RCC 7860 (cell line): ENCODE measurements at regions not wholly inside any gene's neighbourhood (a gene's known extent, or its start where the extent isn't known, plus 50 kb on each side); places are given as distances from the start of the nearest gene placed in this dataset.

Experiments
- DNase-seq: peaks from one replicate; pipeline ENCODE4 v3.0.0-alpha.2; 2015; ENCODE audit warnings: low spot score
- FAIRE-seq: peaks from 2 replicates; lab custom pipeline; 2012; peaks lifted over from hg19 to GRCh38; lab: Jason Lieb, UNC

DNA sequence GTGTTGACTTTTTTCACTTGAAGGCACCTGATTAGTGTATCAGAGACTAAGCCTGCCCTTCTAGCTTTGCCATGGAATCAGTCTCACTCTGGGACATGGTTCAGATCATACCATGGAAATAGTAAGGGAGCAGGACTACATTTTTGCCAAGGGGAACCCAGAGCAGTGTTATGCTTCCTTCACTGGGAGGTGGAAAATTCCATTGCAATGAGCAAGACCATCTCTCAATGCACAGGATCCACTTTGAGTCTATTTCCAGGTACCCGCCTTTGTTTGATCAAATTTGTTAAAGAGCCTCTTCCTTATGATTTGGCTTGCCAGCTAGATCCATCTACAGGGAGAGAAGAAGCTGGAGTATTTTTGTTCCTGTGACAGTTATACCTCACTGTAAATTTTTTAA is 395.8 kb downstream of the MTX2 start:
- DNase-seq = no peak
- no peak for FAIRE-seq

DNA sequence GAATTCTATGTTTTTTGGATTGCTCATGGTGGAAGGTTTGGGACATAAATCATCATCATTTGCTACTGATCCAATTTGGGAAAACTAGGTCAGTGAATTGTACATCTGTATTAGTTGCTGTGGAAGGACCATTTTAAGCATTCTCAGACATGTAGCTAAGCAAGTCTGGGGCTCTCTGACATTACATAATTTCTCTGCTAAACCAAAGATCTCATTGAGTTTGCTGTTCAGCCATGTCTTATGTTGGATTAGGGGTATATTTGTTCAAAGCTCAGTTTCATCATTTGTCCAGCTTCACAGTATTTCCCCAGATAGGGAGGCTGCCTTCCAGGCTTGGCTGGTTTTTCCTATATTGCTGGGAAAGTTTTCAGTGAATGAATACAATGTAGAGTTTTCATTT is 399.7 kb downstream of the MTX2 start:
- no peak for FAIRE-seq
- no peak for DNase-seq

DNA sequence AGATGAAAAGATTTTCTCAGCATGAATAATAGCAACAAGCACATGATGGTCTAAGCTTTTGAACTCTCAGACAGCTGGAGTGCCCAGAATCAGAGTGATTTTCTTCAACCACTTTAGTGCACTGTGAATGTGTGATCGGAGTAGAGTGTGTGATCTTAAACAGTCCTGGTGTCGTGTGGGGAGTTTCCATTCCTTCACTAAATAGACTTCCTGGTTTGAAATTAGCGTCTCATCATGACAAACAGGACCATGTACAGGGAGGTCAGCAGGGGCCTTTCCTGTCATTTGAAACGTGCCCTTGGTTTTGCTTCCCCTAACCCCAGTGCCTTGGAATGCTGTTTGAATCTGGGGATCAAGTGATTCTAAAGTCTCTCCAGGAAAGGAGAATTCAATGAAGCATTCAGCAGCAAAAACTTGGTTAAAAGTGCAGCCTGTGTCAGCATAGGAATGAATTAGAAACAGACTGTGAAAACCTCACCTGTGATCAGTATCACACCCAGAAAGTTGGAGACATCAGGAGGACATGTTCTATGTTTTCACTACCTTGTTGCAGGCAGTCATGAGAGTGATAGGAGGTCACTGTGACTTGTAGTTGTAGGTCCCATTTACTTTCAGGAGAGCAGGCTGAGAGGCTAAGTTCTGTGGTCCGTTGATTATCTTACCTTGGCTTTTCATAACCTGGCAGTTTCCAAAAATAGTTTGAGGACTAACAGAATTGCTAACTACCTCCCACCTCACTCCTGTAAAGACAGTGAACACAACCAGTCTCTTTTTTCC is 400.3 kb downstream of the MTX2 start:
- FAIRE-seq (no peak), DNase-seq (no peak)

DNA sequence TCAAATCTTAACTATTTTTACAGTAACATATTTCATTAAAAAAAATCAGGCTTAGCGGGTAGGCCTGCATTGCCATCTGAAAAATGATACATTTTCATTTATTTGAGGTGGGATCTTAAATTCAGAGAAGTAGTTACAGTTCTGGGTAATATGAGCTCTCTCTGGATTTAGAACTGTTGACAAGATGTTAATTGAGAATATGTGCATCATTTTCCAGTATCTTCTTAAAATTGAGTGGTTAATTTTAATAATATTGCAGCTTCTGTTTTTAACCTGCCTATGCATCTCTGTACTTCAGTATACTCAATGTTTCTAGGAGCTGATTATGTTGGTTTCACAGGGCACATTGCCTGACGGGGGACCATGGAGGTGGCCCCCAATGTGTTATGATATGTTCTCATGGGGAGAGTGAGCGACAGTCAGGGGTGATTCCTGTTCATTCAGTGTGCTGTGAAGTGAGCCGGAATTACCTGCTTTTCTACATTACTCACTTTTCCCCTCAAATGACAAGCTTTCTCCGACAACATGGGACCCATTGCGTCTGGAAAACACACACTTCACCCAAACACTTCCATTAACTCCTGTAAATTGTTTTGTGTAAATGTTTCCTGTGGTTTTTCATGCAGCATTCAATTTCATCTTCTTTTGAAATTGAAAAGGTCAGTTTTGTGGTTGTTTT is 406.2 kb downstream of the MTX2 start:
- DNase-seq = no peak
- FAIRE-seq = no peak

DNA sequence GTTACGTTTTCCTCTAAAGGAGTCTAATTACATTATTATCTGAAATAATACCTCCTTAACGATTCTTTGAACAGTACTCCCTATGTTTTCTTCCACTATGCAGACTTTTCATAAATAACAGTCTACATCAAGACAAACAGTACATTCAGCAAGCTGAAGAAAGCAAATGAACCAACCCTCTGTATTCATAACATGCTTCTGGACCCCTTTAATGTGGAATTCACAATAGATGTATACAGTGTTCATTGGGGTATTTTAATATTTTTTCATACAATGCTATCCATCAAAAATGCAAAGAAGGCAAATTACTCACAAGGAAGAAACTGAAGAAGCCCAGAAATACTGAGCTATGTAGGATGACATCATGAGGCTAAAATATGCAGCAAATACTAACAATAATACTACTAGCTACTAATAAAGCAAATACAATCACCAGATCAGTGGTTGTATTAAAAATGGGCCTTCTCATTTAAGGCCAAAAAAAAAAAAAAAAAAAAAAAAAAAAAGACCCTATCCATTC is 408.6 kb downstream of the MTX2 start:
- DNase-seq = no peak
- no peak for FAIRE-seq

DNA sequence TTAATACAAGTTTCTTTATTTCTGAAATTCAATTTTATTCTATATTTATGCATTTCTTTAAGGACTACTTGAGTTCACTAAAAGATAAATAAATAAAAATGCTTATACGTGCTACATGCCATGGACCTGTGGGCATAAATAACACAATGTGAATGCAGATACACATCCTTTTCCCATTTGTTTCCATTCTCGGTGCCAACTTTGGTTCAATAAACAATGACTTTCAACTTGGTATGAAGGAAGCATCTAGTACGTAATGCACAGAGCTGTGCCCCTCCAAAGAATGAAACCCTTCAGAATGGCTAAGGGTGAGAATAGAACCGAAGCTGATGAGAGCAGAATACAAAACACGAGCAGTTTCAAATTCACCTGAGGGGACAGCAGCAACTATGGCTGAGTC is 409.3 kb downstream of the MTX2 start:
- FAIRE-seq (no peak), DNase-seq (no peak)

DNA sequence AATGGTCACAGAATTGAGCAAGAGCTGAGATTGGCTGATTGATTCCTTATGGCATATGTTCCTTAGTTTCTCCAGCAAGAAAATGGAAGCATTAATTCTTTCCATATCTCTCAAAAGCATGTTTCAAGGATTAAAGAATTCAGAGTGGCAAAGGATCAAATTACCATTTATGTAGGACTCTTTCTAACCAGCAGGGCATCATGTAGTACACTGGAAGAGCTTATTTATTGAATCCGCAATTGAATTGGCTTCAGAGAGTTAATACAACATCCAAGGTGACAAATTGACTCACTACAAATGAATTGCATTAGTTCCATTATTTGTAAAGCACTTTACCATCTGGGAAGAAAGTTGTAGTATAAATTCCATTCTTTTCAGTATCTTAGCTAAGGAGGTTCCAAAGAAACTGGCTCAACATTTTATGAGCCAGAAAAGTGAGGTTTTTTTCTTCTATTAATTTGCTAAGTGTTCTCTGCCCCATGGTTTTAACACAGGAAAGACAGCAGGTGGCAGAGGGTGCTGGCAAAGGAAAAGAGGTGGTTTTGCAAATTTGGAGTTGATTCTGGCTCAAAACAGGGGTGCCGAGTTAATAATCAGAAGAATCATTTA is 409.9 kb downstream of the MTX2 start:
- DNase-seq (no peak), FAIRE-seq (no peak)

DNA sequence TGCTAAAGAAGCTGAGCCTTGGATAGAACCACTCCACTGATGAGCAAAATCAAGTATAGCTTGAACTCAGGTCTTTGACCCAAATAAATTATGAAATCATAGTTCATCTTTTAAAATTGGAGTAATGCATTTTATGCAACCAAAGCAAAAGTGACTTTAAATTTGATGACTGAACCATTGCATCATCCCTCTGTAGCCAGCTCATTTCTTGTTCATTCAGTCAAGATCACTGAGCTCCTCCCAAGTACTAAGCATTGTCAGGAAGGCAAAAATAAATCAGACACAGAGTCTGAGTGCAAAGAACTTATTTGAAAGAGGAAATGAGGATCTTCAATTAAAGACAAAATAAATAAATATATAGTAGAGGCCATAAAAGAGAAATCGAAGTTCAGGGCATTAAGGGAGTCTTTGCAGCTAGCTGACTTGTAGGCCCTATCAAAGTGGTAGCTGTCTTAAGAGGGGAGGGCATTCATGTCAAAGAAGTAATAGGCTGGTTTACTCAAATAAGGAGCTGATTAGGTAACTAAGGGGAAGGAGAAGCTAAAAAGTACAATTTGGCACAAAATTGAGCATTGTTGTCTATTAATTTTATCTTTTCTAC is 411.8 kb downstream of the MTX2 start:
- no peak for FAIRE-seq
- DNase-seq = no peak

DNA sequence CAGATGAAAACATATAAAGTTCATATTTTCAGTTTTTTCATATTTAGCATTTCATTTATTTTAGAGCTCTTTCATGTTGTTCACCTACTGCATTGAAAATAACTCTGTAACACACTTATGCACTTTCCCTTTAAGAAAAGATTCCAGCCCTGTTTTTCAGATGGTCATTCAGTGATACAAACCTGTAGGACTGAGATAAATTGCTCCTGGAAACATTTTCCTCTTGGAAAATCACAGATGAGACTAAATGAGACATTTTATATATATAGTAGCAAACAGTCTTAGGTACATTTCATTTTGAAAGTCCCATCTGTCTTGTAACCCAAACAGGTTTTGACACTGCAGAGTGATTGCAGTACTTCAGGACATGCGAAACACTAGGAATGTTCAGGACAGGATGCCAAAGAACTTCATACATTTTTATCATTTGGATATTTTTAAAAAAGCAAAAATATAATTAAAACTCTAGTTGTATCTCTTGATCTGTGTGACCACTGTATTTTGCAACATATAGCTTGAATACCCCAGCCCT is 412.4 kb downstream of the MTX2 start:
- FAIRE-seq = no peak
- DNase-seq = no peak

DNA sequence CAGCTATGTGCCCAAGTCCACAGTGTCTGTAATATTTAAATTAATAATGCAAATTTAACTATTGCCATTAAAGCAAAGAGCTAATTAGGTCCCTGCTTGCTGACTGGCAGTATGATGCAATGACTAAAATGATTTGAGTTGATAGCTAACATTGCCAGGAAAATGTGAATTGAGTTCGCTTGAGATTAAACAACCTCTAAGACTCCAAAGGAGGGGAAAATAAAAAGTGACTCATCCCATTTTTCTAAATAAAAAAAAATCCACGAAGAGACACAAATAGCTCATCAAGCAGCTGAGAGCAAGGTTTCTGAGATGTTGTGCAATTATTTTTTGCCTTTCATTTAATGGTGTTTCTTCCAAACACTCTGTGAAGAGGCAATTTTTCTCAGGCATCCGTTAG is 413.0 kb downstream of the MTX2 start:
- DNase-seq (no peak), FAIRE-seq (no peak)

DNA sequence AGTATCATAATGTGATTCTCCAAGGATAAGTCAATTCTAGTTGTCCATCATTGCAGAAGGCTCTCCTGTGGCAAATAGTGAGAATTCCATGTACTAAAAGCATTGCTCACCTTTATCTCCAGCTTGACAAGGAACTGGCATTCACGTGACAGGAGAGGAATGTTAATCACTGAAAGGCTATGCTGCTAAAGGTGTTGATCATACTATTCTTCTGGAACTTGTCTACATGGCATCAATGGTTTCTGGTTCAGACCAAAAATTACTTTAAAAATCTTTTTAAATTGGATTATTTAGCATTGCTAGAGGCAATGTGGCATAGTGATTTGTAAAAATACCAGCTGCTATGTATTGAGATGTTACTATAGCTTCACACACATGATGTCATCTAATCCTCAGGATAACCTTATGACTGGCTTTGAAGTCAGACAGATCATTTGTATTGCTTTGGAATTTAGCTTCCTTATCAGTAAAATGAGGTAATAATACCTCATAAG is 414.4 kb downstream of the MTX2 start:
- DNase-seq = no peak

DNA sequence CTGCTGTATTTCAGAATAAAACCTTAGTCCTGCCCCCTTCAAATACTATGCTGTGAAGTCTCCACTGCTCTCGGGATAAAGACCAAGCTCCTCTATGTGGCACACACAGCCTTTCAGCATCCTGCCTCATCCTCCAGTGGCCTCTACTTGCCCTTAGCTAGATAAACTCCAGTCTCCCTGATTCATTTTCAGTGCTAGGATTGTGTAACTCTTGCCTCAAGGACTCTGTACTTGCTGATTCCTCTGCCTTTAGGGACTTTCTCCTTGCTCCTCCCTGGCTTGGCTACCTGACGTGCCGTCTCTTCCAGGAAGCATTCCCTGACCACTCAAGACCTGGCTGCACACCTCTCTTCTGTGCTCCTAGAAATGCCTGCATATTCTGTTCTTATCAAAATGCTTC is 416.7 kb downstream of the MTX2 start:
- no peak for DNase-seq

More for the DNA sequence above, 414.4 kb downstream of the MTX2 start:
- no peak for FAIRE-seq

DNA sequence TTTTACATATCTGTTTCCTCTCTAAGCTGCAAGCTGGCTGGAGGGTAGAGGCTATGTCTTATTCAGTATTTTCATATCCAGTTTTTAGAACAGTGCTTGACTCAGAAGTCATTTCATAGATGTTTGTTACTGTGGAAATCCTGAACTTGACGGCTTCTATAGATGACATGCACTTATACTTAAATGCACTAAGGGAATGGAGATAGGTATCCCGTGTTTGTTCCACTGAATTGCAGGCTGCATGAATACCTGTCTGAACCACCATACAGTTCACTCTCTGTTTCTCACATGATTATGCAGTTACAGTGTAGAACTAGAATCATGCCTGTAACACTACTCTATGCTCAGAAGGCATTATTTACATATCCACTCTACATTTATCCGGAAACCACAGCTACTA is 417.1 kb downstream of the MTX2 start:
- DNase-seq = no peak
- FAIRE-seq = no peak

More for the DNA sequence above, 416.7 kb downstream of the MTX2 start:
- FAIRE-seq = no peak

DNA sequence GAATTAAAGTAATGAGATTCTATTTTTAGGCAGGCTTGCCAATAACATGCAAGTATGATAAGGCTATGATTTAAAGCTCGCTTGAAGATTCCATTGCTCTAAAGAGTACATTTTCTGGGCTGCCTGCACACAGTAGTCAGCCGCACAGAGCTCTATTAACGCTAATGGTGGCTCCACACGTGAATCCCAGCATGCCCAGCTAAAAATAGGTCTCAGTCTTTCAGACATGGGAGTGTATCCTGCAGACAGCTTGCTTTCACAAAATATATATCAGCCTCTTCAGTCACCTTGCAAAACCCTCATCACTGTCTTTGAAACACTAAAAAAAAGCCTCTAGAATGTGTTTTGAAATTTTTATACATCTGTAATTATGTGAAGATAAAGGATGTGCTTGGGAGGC is 418.1 kb downstream of the MTX2 start:
- no peak for FAIRE-seq

DNA sequence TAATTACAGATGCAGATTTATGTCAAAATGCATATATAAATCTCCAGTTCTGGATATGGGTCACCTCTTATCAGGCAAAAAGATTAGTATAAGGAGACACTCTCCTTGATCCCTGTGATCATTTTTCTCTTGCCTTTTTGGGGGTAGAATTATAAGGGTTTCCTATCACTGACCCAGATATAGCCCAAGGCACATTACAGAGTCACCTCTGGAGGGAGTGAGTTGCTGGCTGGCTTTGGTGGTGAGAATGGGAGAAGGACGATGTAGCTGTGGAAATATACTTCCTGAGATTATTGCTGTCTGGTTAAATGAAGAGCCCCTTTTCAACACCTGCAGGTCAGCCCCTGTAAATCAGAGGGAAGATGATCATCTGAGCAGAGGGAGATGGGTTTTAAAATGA is 418.7 kb downstream of the MTX2 start:
- FAIRE-seq = no peak
- no peak for DNase-seq

More for the DNA sequence above, 418.1 kb downstream of the MTX2 start:
- DNase-seq = no peak

DNA sequence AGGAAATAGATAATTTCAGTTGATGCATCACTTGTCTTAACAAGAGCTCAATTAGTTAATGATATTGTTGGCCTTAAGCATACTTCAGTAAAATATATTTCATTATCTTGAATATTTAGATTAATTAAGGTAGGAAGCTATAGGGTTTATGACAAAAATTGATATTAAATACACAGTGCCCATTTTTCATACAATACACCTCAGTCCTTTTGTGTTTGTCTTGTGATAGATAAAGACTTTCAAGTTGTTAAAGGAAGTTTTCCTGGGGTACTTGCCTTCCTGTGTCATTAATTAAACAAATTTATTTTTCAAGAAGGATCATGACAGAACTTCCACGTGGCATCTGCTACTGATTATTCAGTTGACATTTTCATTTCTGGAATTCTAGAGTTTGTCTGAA is 420.5 kb downstream of the MTX2 start:
- DNase-seq (no peak), FAIRE-seq (no peak)

DNA sequence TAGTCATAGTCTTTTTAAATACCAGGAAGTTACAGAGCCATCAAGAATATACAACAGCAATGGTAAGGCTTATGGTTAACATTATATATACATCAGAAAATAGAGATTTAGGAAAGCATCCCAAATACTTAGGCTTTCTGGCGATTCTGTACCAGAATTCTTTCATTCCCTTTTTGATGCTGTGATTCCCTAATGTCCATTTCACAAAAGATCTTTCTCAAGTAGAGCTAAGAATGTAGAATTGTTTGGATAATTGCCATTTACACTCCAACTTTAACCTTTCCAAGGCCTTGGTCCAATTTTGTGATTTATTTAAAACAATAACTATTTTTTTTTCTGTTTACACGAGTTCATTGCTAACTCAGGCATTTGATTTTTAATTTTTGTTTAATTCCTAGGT is 422.2 kb downstream of the MTX2 start:
- DNase-seq = no peak
- FAIRE-seq = no peak

DNA sequence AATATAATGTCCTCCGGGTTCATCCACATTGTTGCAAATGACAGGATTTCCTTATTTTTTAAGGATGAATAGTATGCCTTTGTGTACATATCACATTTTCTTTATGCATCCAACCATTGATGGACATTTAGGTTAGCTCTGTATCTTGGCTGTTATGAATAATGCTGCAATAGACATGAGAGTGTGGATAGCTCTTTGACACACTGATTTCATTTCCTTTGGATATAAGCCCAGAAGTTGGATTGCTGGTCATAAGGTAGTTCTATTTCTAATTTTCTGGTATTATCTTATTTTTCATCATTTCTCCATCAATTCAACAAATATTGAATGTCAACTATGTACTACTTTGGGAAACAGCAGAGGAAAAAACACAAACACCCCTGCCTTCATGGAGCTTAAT is 423.3 kb downstream of the MTX2 start:
- DNase-seq (no peak), FAIRE-seq (no peak)

DNA sequence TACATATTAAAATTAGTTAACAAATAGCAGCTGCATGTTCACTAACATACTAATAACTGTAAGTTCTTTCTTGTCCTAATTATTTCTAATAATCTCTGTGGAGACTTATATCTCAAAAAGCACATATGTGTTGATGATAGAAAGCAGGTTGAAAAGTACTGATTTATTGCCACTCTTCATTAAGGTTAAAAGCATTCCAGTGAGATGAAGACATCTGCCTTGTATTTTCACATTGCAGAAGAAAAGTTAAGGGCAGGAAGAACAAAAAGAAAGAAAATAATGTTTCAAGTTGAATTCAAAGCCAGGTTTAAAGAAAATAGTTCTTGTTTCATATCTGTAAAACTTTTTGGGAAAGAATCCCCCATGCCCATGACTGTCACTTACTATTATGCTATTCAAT is 429.9 kb downstream of the MTX2 start:
- no peak for FAIRE-seq
- no peak for DNase-seq

DNA sequence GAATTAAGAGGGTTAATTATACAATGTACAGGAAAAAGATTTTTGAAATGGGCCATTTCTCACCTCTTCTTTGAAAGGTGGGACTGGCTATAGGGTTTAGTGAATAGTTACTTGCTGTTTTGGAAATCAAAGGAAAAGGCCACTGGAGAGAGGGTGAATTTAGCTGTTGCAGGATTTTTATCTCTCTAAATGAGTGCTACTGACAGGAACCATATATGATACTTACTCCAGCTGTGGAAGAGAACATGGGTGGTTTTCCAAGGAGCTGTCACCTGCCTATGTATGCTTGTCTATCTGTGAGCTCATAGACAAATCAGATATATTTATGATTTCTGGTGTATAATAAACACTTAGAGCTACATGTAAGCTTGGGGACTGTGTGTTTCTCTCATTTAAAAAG is 430.4 kb downstream of the MTX2 start:
- DNase-seq (no peak), FAIRE-seq (no peak)

DNA sequence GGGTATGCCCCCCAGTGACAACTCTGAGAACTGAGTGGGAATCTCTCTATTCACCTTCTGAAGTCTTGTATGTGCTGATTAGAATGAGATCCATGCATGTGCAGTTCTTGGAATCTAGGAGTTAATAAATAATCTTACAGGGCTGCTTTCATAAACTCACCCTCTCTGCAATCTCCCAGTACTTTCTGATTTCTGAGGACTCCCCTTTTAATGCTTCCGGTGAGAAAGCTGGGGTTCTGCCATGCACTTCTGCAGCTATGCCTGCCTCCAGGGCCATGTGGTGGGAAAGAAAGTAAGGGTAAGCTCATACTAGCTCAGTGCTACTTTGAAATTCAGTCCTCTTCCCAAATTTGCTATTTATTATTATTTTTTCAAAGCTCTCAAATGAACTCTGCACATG is 432.9 kb downstream of the MTX2 start:
- no peak for DNase-seq
- FAIRE-seq = no peak
